HEK293T (cell line): ENCODE measurements at regions not wholly inside any gene's neighbourhood (a gene's known extent, or its start where the extent isn't known, plus 50 kb on each side); places are given as distances from the start of the nearest gene placed in this dataset.

ENCODE experiments used
- ARNT ChIP-seq: fragments of 450-650 bp; IDR thresholded peaks from 2 replicates; pipeline ENCODE4 v1.6.1; 2017; ENCODE audit warnings: mild to moderate bottlenecking
- BHLHE40 ChIP-seq: fragments of 450-650 bp; IDR thresholded peaks from 2 replicates; pipeline ENCODE4 v1.6.1; 2016; ENCODE audit warnings: mild to moderate bottlenecking, moderate library complexity, borderline replicate concordance
- CTBP1 ChIP-seq: fragments of 450-650 bp; IDR thresholded peaks from 2 replicates; pipeline ENCODE4 v1.6.1; 2016; ENCODE audit warnings: borderline replicate concordance
- FOXK2 ChIP-seq: fragments of 450-650 bp; IDR thresholded peaks from 2 replicates; pipeline ENCODE4 v1.6.1; 2016; ENCODE audit warnings: mild to moderate bottlenecking
- FOXM1 ChIP-seq: fragments of 450-650 bp; IDR thresholded peaks from 2 replicates; pipeline ENCODE4 v1.6.1; 2017; ENCODE audit warnings: mild to moderate bottlenecking, borderline replicate concordance
- HDGF ChIP-seq: fragments of 450-650 bp; IDR thresholded peaks from 2 replicates; pipeline ENCODE4 v1.6.1; 2017; ENCODE audit warnings: antibody characterized with exemption, borderline replicate concordance
- L3MBTL2 ChIP-seq: fragments of 450-650 bp; conservative IDR thresholded peaks from 2 replicates; pipeline ENCODE4 v1.6.1; 2016; ENCODE audit warnings: mild to moderate bottlenecking
- PKNOX1 ChIP-seq: fragments of 450-650 bp; IDR thresholded peaks from 2 replicates; pipeline ENCODE4 v1.6.1; 2016
- SP1 ChIP-seq: fragments of 450-650 bp; IDR thresholded peaks from 2 replicates; pipeline ENCODE4 v1.6.1; 2017
- TARDBP ChIP-seq: fragments of 450-650 bp; IDR thresholded peaks from 2 replicates; pipeline ENCODE4 v1.6.1; 2016

- TF ChIP-seq CTBP1, result no peak
- no peak for TF ChIP-seq TARDBP
- TF ChIP-seq BHLHE40, result no peak
- TF ChIP-seq ARNT, result no peak
- TF ChIP-seq HDGF, result no peak
- no peak for TF ChIP-seq FOXM1
- no peak for TF ChIP-seq SP1
- TF ChIP-seq FOXK2, result no peak
- TF ChIP-seq PKNOX1, result no peak
- TF ChIP-seq L3MBTL2, result no peak
These were observed 190.7 kb downstream of the BCL11B start for GRCh38 chr14:99081156-99081765.
